Glutamatergic neuron (in vitro differentiated cells): ENCODE measurements at regions not wholly inside any gene's neighbourhood (a gene's known extent, or its start where the extent isn't known, plus 50 kb on each side); places are given as distances from the start of the nearest gene placed in this dataset.

Source experiments
- DNase-seq: peaks from one replicate; pipeline ENCODE4 v3.0.0; 2022
- H3K27ac Mint-ChIP-seq: one replicate; pipeline ENCODE4 v1.8.0; 2020; ENCODE audit warnings: mild to moderate bottlenecking, mixed read lengths, inconsistent platforms; ENCODE audit not compliant: unreplicated experiment
- H3K27me3 Mint-ChIP-seq: one replicate; pipeline ENCODE4 v1.8.0; 2020; ENCODE audit warnings: mild to moderate bottlenecking, moderate library complexity, mixed read lengths, inconsistent platforms; ENCODE audit not compliant: unreplicated experiment
- H3K36me3 Mint-ChIP-seq: one replicate; pipeline ENCODE4 v1.8.0; 2020; ENCODE audit warnings: mild to moderate bottlenecking, mixed read lengths, inconsistent platforms; ENCODE audit not compliant: unreplicated experiment
- H3K4me1 Mint-ChIP-seq: one replicate; pipeline ENCODE4 v1.8.0; 2020; ENCODE audit warnings: mild to moderate bottlenecking, low read depth, mixed read lengths, inconsistent platforms; ENCODE audit not compliant: unreplicated experiment
- H3K4me3 Mint-ChIP-seq: one replicate; pipeline ENCODE4 v1.8.0; 2020; ENCODE audit warnings: mild to moderate bottlenecking, mixed read lengths, inconsistent platforms; ENCODE audit not compliant: unreplicated experiment
- H3K9me3 Mint-ChIP-seq: one replicate; pipeline ENCODE4 v1.8.0; 2020; ENCODE audit warnings: mild to moderate bottlenecking, moderate library complexity, mixed read lengths, inconsistent platforms; ENCODE audit not compliant: unreplicated experiment
- CTCF ChIP-seq: fragments of 200-600 bp; sonication (generic); IDR thresholded peaks from one replicate; pipeline ENCODE4 v1.5.0; 2021; ENCODE audit not compliant: partially characterized antibody, unreplicated experiment

GRCh38 chr2:52210161-52210560, 1178.2 kb upstream of the NRXN1 start:
- no peak for DNase-seq
- H3K9me3 Mint-ChIP-seq, result no peaks in the 10 kb centered on the region
- no peak overlapping the region for H3K4me3 Mint-ChIP-seq
- no peaks in the 10 kb centered on the region for H3K36me3 Mint-ChIP-seq
- H3K27ac Mint-ChIP-seq, result no peak overlapping the region
- no peaks in the 10 kb centered on the region for H3K27me3 Mint-ChIP-seq
- no peaks in the 10 kb centered on the region for H3K4me1 Mint-ChIP-seq
- no peak for TF ChIP-seq CTCF

DNA sequence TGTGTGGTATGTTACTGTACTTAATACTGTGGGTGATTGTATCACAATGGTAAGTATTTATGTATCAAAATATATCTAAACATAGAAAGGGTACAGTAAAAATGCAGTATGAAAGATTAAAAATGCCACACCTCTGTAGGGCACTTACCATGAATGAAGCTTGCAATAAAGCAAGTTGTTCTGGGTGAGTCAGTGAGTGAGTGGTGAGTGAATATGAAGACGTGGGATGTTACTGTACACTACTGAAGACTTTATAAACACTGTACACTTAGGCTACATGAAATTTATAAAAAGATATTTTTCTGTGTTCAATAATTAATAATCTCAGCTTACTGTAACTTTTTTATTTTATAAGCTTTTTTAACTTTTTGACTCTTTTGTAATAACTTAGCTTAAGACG, 1162.4 kb upstream of the NRXN1 start:
- H3K4me1 Mint-ChIP-seq, result no peaks in the 10 kb centered on the region
- no peaks in the 10 kb centered on the region for H3K36me3 Mint-ChIP-seq
- H3K27ac Mint-ChIP-seq, result no peak overlapping the region
- H3K27me3 Mint-ChIP-seq, result no peaks in the 10 kb centered on the region
- no peak for DNase-seq
- H3K9me3 Mint-ChIP-seq, result no peaks in the 10 kb centered on the region
- no peak overlapping the region for H3K4me3 Mint-ChIP-seq
- TF ChIP-seq CTCF, result no peak

- Mint-ChIP-seq H3K27me3 (no peaks in the 10 kb centered on the region), H3K4me1 (no peaks in the 10 kb centered on the region), H3K9me3 (no peaks in the 10 kb centered on the region), H3K4me3 (no peak overlapping the region), H3K36me3 (no peaks in the 10 kb centered on the region), H3K27ac (no peak overlapping the region)
- TF ChIP-seq CTCF, result no peak
- DNase-seq, result no peak
These were observed 1161.9 kb upstream of the NRXN1 start for GRCh38 chr2:52193804-52194203.

DNA sequence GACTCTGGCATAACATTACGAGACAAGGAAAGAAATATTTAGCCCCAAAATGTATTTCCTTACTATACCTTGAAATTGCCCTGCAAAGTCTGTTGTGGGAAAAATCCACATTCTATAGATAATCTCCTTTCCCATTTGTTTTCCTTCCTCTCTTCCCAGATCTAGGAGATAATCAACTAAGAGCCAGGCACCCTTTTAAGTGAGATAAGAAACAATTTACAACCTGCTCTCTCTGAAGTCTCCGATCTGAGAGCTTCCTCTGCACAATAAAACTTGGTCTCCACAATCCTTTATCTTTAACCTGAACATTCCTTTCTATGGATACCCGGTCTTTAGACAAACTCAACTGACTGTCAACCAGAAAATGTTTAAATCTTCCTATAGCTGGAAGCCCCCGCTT, 1160.7 kb upstream of the NRXN1 start:
- TF ChIP-seq CTCF, result no peak
- Mint-ChIP-seq H3K36me3 (no peaks in the 10 kb centered on the region), H3K27me3 (no peaks in the 10 kb centered on the region), H3K4me1 (no peaks in the 10 kb centered on the region), H3K4me3 (no peak overlapping the region), H3K9me3 (no peaks in the 10 kb centered on the region), H3K27ac (no peak overlapping the region)
- no peak for DNase-seq

GRCh38 chr2:52181080-52181479, 1149.1 kb upstream of the NRXN1 start:
- H3K4me1 Mint-ChIP-seq, result no peaks in the 10 kb centered on the region
- H3K27me3 Mint-ChIP-seq, result no peaks in the 10 kb centered on the region
- peaks cover 3% of the 10 kb centered on the region for H3K9me3 Mint-ChIP-seq
- no peaks in the 10 kb centered on the region for H3K36me3 Mint-ChIP-seq
- no peak overlapping the region for H3K27ac Mint-ChIP-seq
- no peak for DNase-seq
- TF ChIP-seq CTCF, result no peak
- H3K4me3 Mint-ChIP-seq, result no peak overlapping the region
